DMS153 (cell line): ENCODE measurements at regions not wholly inside any gene's neighbourhood (a gene's known extent, or its start where the extent isn't known, plus 50 kb on each side); places are given as distances from the start of the nearest gene placed in this dataset.

Source experiments
- DNase-seq: peaks from one replicate; lab custom pipeline; 2025; lab: John Stamatoyannopoulos, UW

DNA sequence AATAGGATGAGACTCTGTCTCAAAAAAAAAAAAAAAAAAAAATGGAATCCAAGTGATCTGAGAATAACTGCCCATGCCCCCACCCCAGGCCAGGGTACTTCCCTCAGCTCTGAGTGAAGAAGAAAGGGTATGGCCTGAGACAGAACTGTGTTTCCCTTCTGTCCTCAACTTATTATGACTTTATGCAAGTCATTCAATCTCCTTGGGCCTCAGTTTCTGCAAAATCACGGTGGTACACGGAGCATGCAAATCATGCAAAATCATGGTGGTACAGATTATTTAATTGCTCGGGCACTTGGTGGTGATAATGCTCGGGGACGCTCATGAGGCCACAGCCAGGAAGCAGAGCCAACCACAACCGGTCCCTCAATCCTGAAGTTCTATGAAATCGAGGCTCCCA lies 56.5 kb upstream of the TBX3 start:
- no peak for DNase-seq

DNA sequence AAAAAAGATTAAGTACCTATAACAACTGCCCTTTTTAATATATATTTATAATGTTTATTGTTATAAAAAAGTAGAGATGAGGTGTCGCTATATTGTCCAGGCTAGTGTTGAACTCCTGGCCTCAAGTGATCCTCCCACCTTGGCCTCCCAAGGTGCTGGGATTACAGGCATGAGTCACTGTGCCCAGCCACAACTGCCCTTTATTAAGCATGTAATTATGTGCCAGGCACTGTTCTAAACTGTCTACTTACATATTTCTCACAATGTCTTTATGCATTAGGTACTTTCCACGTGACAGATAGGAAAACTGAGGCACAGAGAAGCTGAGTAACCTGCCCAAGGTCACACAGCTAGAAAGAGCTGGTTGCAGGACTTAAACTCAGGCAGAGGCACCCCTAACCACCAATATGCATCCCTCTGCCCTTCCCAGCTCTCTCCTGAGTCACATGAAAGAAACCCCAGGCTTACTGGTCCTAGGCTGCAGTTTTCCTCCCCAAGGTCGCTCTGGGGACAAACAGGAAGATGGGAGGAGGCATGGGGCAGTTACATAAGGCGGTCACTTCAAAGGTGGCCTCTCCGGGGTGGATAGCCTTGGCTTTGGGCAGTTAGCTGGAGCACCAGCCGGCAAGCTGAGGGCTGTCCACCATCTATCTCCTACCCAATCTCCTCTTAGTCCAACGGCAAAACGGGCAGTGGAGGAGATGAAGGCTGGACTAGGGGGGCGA lies 54.6 kb upstream of the TBX3 start:
- DNase-seq: no peak

DNA sequence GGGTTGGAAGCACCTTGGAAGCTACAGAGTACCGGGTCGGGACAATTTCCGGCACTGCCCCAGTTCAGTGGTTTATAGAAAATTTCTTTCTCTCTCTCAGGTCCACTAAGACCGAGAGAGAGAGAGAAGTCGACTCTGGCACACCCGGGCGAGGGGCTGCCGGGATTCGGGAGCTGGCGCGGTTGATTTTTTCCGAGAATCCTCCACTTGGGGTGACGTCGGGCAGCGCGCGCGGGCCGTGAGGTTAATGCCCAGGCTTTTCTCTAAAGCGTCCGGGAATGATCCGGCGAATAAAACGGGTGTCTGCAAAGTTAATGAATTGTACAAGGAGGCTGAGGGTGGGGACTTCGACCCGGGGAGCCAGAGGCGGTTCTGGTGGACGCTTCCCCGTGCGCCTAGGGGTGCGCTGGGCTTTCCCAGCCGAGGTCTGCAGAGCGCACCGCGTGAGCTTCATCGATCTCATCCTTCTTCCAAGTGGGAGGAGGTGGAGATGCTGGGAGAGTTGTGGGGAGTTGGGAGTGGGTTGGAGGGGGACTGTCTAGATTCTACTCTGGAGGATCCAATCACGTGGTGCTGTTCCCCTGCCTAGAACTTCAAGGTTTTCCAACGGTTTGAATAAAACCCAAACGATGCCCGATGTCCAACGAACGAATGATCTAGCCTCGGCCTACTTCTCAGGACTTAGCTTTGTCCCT lies 51.9 kb upstream of the TBX3 start:
- no peak for DNase-seq

DNA sequence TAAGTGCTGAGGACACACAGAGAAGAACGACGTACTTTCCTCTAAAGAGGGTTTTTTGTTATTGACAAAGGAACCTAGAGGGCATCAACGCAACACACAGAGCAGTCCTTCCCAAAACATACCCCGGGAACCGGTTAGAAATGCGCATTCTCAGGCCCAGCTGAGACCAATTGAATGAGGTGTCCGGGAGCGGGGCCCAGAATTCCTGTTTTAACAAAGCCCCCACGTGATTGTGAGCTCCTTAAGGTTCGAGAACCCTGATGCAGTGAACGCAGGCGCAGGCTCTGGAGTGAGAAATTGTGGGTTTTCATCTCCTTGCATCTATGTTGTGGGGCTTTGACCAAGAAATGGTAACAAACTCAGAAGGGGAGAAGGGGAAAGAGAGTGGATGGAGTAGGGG lies 51.0 kb upstream of the TBX3 start:
- DNase-seq: no peak

DNA sequence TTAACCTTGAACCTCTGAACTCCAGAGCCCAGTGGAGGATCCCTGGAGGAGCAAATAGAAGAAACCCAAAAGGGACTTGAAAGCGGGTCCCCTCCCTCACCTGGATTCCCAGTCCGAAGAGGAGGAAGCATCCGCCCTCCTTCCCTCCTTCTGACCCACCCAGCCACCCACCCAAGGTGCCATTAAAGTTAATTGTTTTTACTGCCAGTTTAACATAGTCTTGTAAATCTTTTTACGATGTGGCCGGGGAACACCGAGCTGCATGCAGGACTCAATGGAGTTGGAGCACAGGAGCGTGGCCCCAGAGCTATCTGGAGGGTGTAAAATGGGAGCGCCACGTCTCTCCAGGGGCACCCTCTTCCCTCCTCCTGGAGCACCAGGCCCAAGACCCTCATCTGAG lies 49.9 kb upstream of the TBX3 start:
- DNase-seq: no peak
